GM10266 (cell line): ENCODE measurements at regions not wholly inside any gene's neighbourhood (a gene's known extent, or its start where the extent isn't known, plus 50 kb on each side); places are given as distances from the start of the nearest gene placed in this dataset.

Experiments used
- DNase-seq: peaks from one replicate; pipeline ENCODE4 v3.0.0; 2012; ENCODE audit errors: extremely low spot score
- CTCF ChIP-seq: IDR thresholded peaks from 2 replicates; pipeline ENCODE4 v1.5.1; 2012; ENCODE audit warnings: mild to moderate bottlenecking, low read depth; ENCODE audit not compliant: control insufficient read depth, insufficient read depth; ENCODE audit errors: missing control alignments

- no peak for DNase-seq
Measured at GRCh38 chr14:96979611-96980074, 182.5 kb downstream of the VRK1 start.

GRCh38 chr14:96980835-96981234, 183.7 kb downstream of the VRK1 start:
- no peak for TF ChIP-seq CTCF
- DNase-seq: no peak

More at GRCh38 chr14:96979611-96980074, 182.5 kb downstream of the VRK1 start:
- no peak for TF ChIP-seq CTCF

- no peak for TF ChIP-seq CTCF
- DNase-seq: no peak
Measured at GRCh38 chr14:96986256-96987085, 189.3 kb downstream of the VRK1 start.

- TF ChIP-seq CTCF: no peak
- no peak for DNase-seq
Measured at GRCh38 chr14:96987086-96987474, 189.9 kb downstream of the VRK1 start.

- DNase-seq: no peak
- no peak for TF ChIP-seq CTCF
Measured at GRCh38 chr14:96987771-96988170, 190.6 kb downstream of the VRK1 start.

- DNase-seq: no peak
- TF ChIP-seq CTCF: no peak
Measured at GRCh38 chr14:96989306-96989705, 192.1 kb downstream of the VRK1 start.

GRCh38 chr14:96991226-96991625, 194.0 kb downstream of the VRK1 start:
- TF ChIP-seq CTCF: no peak
- no peak for DNase-seq
